ENCODE measurements at regions not wholly inside any gene's neighbourhood (a gene's known extent, or its start where the extent isn't known, plus 50 kb on each side); places are given as distances from the start of the nearest gene placed in this dataset.

DNA sequence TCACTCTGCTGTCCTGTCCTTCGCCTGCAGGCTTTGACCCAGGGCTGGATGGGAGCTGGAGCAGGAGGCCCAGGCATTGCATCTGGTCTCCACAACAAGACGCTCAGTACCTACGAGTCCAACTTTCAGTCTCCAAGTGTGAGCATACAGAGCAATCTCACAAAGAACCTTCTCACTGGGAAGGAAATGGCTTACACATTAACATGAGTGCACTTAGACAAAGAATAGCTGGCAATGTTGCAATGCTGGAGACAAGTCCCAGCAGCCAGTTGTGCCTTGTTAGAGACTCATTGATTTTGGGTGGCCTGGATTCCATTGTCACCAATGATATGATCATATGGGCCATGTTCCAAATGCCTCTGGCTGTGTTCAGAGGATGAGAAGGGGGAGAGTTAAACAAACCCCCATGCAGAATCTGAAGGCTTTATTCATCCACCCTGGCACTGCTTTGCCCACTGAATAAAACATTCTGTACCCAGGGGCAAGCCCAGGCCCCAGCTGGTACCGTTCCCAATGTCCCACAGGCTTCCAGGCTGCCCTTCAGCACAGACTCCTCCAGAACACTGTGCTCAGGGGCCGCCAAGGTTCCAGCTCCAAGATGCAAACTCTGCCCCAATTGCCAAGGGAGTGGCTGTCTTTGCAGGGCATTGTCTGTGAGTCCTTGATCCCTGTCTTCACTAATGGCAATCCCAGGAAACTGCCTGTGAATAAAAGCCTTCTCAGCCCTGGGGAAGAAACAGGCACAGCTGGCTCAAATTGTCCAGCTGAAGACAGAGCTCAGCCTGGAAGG, 185.5 kb downstream of the HSD17B3 start:
- 11 to 17% methylated on average over 5 of the region's 5 CpGs for WGBS, 2 donors
- H3K4me3 ChIP-seq = no peak overlapping the region
- peaks cover 61% of the 10 kb centered on the region for H3K4me1 ChIP-seq
- ATAC-seq (peak; percentile 92), DNase-seq (peak; percentile 91 to 96 (median 94))
- H3K27me3 ChIP-seq = no peaks in the 10 kb centered on the region
- no peaks in the 10 kb centered on the region for H3K36me3 ChIP-seq (replicated peaks in 1 of 2; ENCODE audit: insufficient read depth in 1 of 2, low read depth in 2 of 2)
- intact Hi-C loops (cut with DNase I) = no loop called here
- peak overlapping the region; percentile 84 to 91 (median 89) for H3K27ac ChIP-seq
- TF ChIP-seq CTCF (IDR thresholded peaks at IDR 0.05) (peak in 2 of 7 experiments; percentile 1 to 24), POLR2A (IDR thresholded peaks at IDR 0.05) (peak; percentile 55 to 92 (median 91))
- no peaks in the 10 kb centered on the region for H3K9me3 ChIP-seq

GRCh38 chr9:96115836-96116235, 186.1 kb downstream of the HSD17B3 start:
- no peak for TF ChIP-seq POLR2A (IDR thresholded peaks at IDR 0.05)
- no peak for TF ChIP-seq CTCF (IDR thresholded peaks at IDR 0.05)
- DNase-seq = no peak
- intact Hi-C loops (cut with DNase I) = no loop called here
- Histone ChIP-seq H3K9me3 (no peaks in the 10 kb centered on the region), H3K27ac (peak overlapping the region; percentile 80 to 91 (median 89)), H3K36me3 (replicated peaks in 1 of 2; ENCODE audit: insufficient read depth in 1 of 2, low read depth in 2 of 2) (no peaks in the 10 kb centered on the region), H3K4me3 (peak overlapping the region in 1 of 2 donors; percentile 18), H3K4me1 (peaks cover 61% of the 10 kb centered on the region), H3K27me3 (no peaks in the 10 kb centered on the region)
- WGBS, 2 donors = 51 to 56% methylated on average over 4 of the region's 4 CpGs
- ATAC-seq = no peak

GRCh38 chr9:96113032-96113431, 188.9 kb downstream of the HSD17B3 start:
- Histone ChIP-seq H3K36me3 (replicated peaks in 1 of 2; ENCODE audit: insufficient read depth in 1 of 2, low read depth in 2 of 2) (no peaks in the 10 kb centered on the region), H3K4me1 (peaks cover 57% of the 10 kb centered on the region), H3K27ac (no peak overlapping the region), H3K9me3 (no peaks in the 10 kb centered on the region), H3K27me3 (no peaks in the 10 kb centered on the region), H3K4me3 (no peak overlapping the region)
- intact Hi-C loops (cut with DNase I) = no loop called here
- DNase-seq = no peak
- 92 to 96% methylated on average over 3 of the region's 3 CpGs for WGBS, 2 donors
- TF ChIP-seq CTCF (IDR thresholded peaks at IDR 0.05) = no peak
- TF ChIP-seq POLR2A (IDR thresholded peaks at IDR 0.05) = no peak
- ATAC-seq = no peak

GRCh38 chr9:96109680-96110351, 192.2 kb downstream of the HSD17B3 start:
- DNase-seq (no peak), ATAC-seq (no peak)
- H3K4me3 ChIP-seq = no peak overlapping the region
- peaks cover 0 to 11% (median 0%) of the 10 kb centered on the region in 3 donors for H3K9me3 ChIP-seq
- TF ChIP-seq CTCF (IDR thresholded peaks at IDR 0.05) (no peak), POLR2A (IDR thresholded peaks at IDR 0.05) (no peak)
- H3K27ac ChIP-seq = no peak overlapping the region
- H3K36me3 ChIP-seq (replicated peaks in 1 of 2; ENCODE audit: insufficient read depth in 1 of 2, low read depth in 2 of 2) = no peaks in the 10 kb centered on the region
- H3K4me1 ChIP-seq = peaks cover 26% of the 10 kb centered on the region
- no peaks in the 10 kb centered on the region for H3K27me3 ChIP-seq
- WGBS, 2 donors = 74 to 79% methylated on average over 6 of the region's 6 CpGs
- intact Hi-C loops (cut with DNase I) = no loop called here

Data from body of pancreas (tissue), 4 donors.